Activated CD8-positive, alpha-beta T cell treated with anti-CD3 and anti-CD28 coated beads for 36 hours (primary cell): ENCODE measurements at regions not wholly inside any gene's neighbourhood (a gene's known extent, or its start where the extent isn't known, plus 50 kb on each side); places are given as distances from the start of the nearest gene placed in this dataset.

Source experiments
- ATAC-seq: fragments of 200-7000 bp; cut with Tn5 transposase; one replicate; pipeline ENCODE4 v1.10.0; 2021; ENCODE audit warnings: mild to moderate bottlenecking, moderate library complexity
- CTCF ChIA-PET: fragments of 350-600 bp; sonication (Branson Sonifier 250); formaldehyde crosslinking; loops from one replicate; lab custom pipeline; 2021; ENCODE audit warnings: antibody characterized with exemption; lab: Charles Lee
- POLR2A ChIA-PET: fragments of 350-600 bp; sonication (Branson Sonifier 250); formaldehyde crosslinking; loops from one replicate; lab custom pipeline; 2021; ENCODE audit warnings: antibody characterized with exemption; lab: Charles Lee
- DNase-seq: peaks from one replicate; pipeline ENCODE4 v3.0.0-alpha.2; 2020
- H3K27ac Mint-ChIP-seq: one replicate; pipeline ENCODE4 v1.8.0; 2021; ENCODE audit warnings: mild to moderate bottlenecking, mixed read lengths
- H3K27me3 Mint-ChIP-seq: one replicate; pipeline ENCODE4 v1.8.0; 2021; ENCODE audit warnings: mixed read lengths
- H3K36me3 Mint-ChIP-seq: one replicate; pipeline ENCODE4 v1.8.0; 2021; ENCODE audit warnings: low read depth, mixed read lengths
- H3K4me1 Mint-ChIP-seq: one replicate; pipeline ENCODE4 v1.8.0; 2021; ENCODE audit warnings: low read depth, mixed read lengths
- H3K4me3 Mint-ChIP-seq: one replicate; pipeline ENCODE4 v1.8.0; 2021; ENCODE audit warnings: mild to moderate bottlenecking, moderate library complexity, mixed read lengths
- H3K9me3 Mint-ChIP-seq: one replicate; pipeline ENCODE4 v1.8.0; 2021; ENCODE audit warnings: mixed read lengths
- CTCF ChIP-seq: fragments of 200-600 bp; IDR thresholded peaks from one replicate; pipeline ENCODE4 v1.8.0; 2022; ENCODE audit warnings: antibody characterized with exemption, mild to moderate bottlenecking
- intact Hi-C: fragments of 100-400 bp; cut with micrococcal nuclease; formaldehyde crosslinking; loops from one replicate; pipeline ENCODE4 v1.10.0; 2022

GRCh38 chr13:37501187-37501586 is 97.4 kb downstream of the POSTN start:
- DNase-seq (no peak), ATAC-seq (no peak)
- H3K9me3 Mint-ChIP-seq: peaks cover 5% of the 10 kb centered on the region
- ChIA-PET CTCF (no interaction called here), POLR2A (no interaction called here)
- no peaks in the 10 kb centered on the region for H3K4me1 Mint-ChIP-seq
- no peak for TF ChIP-seq CTCF
- H3K27ac Mint-ChIP-seq: no peak overlapping the region
- intact Hi-C loops: no loop called here
- H3K4me3 Mint-ChIP-seq: no peak overlapping the region
- H3K27me3 Mint-ChIP-seq: no peaks in the 10 kb centered on the region
- H3K36me3 Mint-ChIP-seq: no peaks in the 10 kb centered on the region

GRCh38 chr13:37495046-37495445 is 103.5 kb downstream of the POSTN start:
- Mint-ChIP-seq H3K27me3 (no peaks in the 10 kb centered on the region), H3K36me3 (no peaks in the 10 kb centered on the region), H3K27ac (no peak overlapping the region), H3K9me3 (peaks cover 4% of the 10 kb centered on the region), H3K4me3 (no peak overlapping the region), H3K4me1 (no peaks in the 10 kb centered on the region)
- DNase-seq (no peak), ATAC-seq (no peak)
- no peak for TF ChIP-seq CTCF
- intact Hi-C loops: no loop called here
- ChIA-PET POLR2A (no interaction called here), CTCF (no interaction called here)

GRCh38 chr13:37493775-37494174 is 104.8 kb downstream of the POSTN start:
- ChIA-PET POLR2A (interaction anchor here (0.6 kb wide), 1 partner anchor 409 kb away, joined by 3 read pairs; no protein-coding TSS in a partner anchor), CTCF (interaction anchor here (0.7 kb wide), 1 partner anchor 8 kb away, joined by 3 read pairs; no protein-coding TSS in a partner anchor)
- Mint-ChIP-seq H3K4me3 (no peak overlapping the region), H3K9me3 (peaks cover 3% of the 10 kb centered on the region), H3K36me3 (no peaks in the 10 kb centered on the region), H3K27me3 (no peaks in the 10 kb centered on the region), H3K27ac (no peak overlapping the region), H3K4me1 (no peaks in the 10 kb centered on the region)
- DNase-seq (no peak), ATAC-seq (no peak)
- no peak for TF ChIP-seq CTCF
- intact Hi-C loops: no loop called here

DNA sequence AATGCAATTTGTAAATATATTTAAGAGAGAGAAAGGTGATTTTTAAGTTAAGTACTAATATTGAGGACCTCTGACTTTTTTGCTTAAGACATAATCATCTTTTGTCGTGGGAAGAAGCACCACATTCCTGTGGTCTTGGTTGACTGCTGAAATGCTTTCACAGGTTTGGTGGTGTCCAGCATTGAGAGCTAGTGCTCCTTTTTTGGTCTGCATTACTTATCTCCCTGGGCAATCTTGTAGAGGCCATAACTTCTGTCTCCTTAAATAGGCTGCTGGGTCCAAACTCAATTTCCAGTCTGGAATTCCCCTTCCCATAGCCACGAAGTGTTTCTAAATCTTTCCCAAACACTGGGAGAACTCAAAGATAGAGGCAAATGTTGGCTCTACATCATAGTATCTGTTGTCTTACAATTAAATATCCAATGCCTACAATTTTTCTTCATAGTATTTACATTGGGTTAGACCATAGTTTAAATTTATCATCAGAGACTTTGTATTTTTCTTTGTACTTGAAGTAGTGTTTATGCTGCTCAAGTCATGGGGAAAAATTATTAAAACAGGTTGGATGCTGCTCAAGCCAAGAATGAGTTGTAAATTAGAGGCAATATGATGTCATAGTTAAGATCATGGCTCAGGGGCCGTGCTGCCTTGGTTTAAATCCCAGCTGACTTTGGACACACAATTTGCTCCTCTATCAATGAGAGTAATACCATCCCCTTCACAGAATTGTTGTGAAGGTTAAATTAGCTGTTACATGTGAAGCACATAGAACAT is 105.6 kb downstream of the POSTN start:
- ATAC-seq (no peak), DNase-seq (no peak)
- no peaks in the 10 kb centered on the region for H3K36me3 Mint-ChIP-seq
- no peaks in the 10 kb centered on the region for H3K4me1 Mint-ChIP-seq
- ChIA-PET POLR2A (interaction anchor here (0.5 kb wide), 1 partner anchor 327 kb away, joined by 3 read pairs; no protein-coding TSS in a partner anchor), CTCF (no interaction called here)
- H3K27ac Mint-ChIP-seq: no peak overlapping the region
- H3K9me3 Mint-ChIP-seq: peaks cover 1% of the 10 kb centered on the region
- H3K27me3 Mint-ChIP-seq: no peaks in the 10 kb centered on the region
- H3K4me3 Mint-ChIP-seq: no peak overlapping the region
- intact Hi-C loops: no loop called here
- no peak for TF ChIP-seq CTCF

DNA sequence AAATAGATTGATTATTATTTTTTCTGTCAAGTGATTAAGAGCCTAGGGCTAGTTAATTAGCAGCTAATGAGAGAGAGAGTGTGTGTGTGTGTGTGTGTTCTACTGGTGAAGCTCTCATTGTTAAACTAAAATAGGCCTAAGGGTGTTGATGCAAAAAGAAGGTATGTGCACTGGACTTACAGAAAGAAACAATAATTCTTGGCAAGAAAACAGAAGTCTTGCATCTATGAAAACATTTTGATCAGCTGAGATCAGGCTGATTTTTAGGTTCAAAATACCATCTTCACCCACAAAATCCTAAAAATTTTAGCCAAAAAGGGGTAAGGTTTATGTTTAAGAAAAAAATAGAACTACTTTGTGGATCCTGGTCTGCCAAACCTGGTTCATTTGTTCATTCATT is 106.5 kb downstream of the POSTN start:
- ChIA-PET POLR2A (no interaction called here), CTCF (no interaction called here)

More for the DNA sequence above, 106.5 kb downstream of the POSTN start:
- no peak overlapping the region for H3K27ac Mint-ChIP-seq
- H3K36me3 Mint-ChIP-seq: no peaks in the 10 kb centered on the region
- intact Hi-C loops: no loop called here
- TF ChIP-seq CTCF: no peak
- no peaks in the 10 kb centered on the region for H3K27me3 Mint-ChIP-seq
- ATAC-seq (no peak), DNase-seq (no peak)
- H3K4me3 Mint-ChIP-seq: no peak overlapping the region
- H3K9me3 Mint-ChIP-seq: peaks cover 1% of the 10 kb centered on the region
- no peaks in the 10 kb centered on the region for H3K4me1 Mint-ChIP-seq
